HEK293T (cell line): ENCODE measurements at regions not wholly inside any gene's neighbourhood (a gene's known extent, or its start where the extent isn't known, plus 50 kb on each side); places are given as distances from the start of the nearest gene placed in this dataset.

Experiments used
- CTBP1 ChIP-seq: fragments of 450-650 bp; IDR thresholded peaks from 2 replicates; pipeline ENCODE4 v1.6.1; 2016; ENCODE audit warnings: borderline replicate concordance
- FOXM1 ChIP-seq: fragments of 450-650 bp; IDR thresholded peaks from 2 replicates; pipeline ENCODE4 v1.6.1; 2017; ENCODE audit warnings: mild to moderate bottlenecking, borderline replicate concordance
- L3MBTL2 ChIP-seq: fragments of 450-650 bp; conservative IDR thresholded peaks from 2 replicates; pipeline ENCODE4 v1.6.1; 2016; ENCODE audit warnings: mild to moderate bottlenecking

DNA sequence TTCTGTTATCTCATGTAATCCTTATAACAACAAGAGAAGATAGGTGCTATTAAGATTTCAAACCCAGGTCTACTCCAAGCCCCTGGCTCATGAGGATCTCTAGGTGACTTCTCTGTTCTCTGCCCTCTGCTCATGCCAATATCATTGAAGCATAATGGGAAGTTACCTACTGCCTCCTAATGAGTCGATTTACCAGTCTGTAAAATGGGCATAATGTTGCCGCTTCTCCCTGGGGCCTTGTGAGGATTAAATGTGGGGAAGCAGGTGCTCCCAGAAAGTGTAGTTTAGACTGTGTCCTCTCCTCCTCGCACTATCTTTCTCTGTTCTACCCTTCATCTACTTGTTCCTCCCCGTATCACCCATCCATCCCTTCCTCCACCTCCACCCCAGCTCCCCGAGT is 169.2 kb upstream of the LHX5 start:
- no peak for TF ChIP-seq FOXM1
- no peak for TF ChIP-seq CTBP1
- TF ChIP-seq L3MBTL2 = no peak
